NB4 (cell line): ENCODE measurements at regions not wholly inside any gene's neighbourhood (a gene's known extent, or its start where the extent isn't known, plus 50 kb on each side); places are given as distances from the start of the nearest gene placed in this dataset.

Source experiments
- POLR2A ChIP-seq: IDR thresholded peaks from 2 replicates; pipeline ENCODE4 v1.6.1; 2011; ENCODE audit warnings: mild to moderate bottlenecking; ENCODE audit not compliant: insufficient read length; ENCODE audit errors: extremely low read depth
- TF ChIP-seq, protein P1 (sequence below): IDR thresholded peaks from one replicate; pipeline ENCODE4 v1.5.1; 2012; ENCODE audit warnings: low read depth, low read length
- TF ChIP-seq, protein P2 (sequence below): IDR thresholded peaks from 2 replicates; pipeline ENCODE4 v1.6.1; 2011; ENCODE audit warnings: low read depth, low read length

DNA sequence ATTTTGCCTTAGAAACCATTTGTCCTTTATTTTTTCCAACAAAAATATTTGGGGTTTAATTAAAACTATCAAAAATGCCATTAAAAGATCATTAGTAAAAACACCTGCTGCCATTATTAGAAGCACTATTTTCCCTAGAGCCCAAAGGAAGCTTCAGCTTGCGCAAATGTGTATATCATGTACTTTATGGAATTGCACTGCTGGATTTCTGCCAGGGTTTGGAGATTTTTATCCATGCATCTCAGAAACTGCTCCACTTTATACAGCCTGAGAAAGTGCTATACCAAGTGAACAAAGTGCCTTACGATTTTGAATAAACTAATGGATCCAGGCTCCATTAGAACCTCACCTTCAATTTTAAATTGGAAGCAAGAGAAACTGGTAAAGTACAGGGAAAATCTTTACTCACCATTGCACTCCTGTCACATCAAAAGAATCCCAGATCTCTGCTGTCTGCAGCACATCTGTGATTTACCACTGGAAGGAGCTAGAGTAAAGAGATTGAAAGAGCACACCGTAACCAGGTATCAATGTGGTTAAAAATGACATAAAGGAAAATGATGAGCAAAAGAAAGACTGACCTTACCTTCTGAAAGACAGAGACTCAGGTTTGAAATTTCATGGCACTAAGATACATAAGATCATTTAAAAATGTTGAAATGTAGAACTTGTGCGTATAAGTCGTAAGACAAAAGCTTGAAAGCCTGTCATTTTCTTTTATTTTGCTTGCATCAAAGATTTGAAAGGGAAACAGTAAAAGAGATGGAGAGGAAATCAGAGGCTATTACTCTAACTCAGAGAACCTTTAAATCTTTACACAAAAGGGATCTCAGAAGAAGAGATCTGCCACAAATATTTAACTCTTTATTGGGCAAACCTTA lies 678.1 kb upstream of the GOT2 start:
- TF ChIP-seq, protein P1, sequence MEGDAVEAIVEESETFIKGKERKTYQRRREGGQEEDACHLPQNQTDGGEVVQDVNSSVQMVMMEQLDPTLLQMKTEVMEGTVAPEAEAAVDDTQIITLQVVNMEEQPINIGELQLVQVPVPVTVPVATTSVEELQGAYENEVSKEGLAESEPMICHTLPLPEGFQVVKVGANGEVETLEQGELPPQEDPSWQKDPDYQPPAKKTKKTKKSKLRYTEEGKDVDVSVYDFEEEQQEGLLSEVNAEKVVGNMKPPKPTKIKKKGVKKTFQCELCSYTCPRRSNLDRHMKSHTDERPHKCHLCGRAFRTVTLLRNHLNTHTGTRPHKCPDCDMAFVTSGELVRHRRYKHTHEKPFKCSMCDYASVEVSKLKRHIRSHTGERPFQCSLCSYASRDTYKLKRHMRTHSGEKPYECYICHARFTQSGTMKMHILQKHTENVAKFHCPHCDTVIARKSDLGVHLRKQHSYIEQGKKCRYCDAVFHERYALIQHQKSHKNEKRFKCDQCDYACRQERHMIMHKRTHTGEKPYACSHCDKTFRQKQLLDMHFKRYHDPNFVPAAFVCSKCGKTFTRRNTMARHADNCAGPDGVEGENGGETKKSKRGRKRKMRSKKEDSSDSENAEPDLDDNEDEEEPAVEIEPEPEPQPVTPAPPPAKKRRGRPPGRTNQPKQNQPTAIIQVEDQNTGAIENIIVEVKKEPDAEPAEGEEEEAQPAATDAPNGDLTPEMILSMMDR, result no peak
- TF ChIP-seq, protein P2, sequence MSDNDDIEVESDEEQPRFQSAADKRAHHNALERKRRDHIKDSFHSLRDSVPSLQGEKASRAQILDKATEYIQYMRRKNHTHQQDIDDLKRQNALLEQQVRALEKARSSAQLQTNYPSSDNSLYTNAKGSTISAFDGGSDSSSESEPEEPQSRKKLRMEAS, result no peak
- no peak for TF ChIP-seq POLR2A
